ENCODE measurements at regions not wholly inside any gene's neighbourhood (a gene's known extent, or its start where the extent isn't known, plus 50 kb on each side); places are given as distances from the start of the nearest gene placed in this dataset.

DNA sequence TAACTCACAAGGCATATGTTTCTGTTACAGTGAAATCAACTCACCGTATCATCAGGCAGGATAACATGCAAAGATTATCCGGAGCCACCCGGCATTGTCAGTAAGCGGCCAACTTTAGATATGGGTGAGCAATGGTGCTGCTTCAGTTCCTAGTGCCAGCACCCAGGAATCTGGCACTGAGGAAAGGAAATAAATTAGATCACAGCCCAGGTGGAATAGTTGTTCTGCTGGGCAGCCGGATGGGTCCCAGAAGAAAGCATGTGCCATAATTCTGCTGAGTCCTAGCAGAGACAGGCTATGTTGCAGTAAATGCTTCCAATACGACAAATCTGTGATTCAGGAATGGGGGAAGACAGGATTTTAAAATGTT, 183.6 kb upstream of the SPTLC3 start:
- Mint-ChIP-seq H3K36me3 (no peaks in the 10 kb centered on the region), H3K4me1 (no peaks in the 10 kb centered on the region), H3K27ac (no peak overlapping the region), H3K27me3 (ENCODE audit: low read depth in 3 of 3) (no peaks in the 10 kb centered on the region), H3K4me3 (no peak overlapping the region), H3K9me3 (peaks cover 0 to 7% (median 3%) of the 10 kb centered on the region in 7 donors)
- TF ChIP-seq, protein P1, sequence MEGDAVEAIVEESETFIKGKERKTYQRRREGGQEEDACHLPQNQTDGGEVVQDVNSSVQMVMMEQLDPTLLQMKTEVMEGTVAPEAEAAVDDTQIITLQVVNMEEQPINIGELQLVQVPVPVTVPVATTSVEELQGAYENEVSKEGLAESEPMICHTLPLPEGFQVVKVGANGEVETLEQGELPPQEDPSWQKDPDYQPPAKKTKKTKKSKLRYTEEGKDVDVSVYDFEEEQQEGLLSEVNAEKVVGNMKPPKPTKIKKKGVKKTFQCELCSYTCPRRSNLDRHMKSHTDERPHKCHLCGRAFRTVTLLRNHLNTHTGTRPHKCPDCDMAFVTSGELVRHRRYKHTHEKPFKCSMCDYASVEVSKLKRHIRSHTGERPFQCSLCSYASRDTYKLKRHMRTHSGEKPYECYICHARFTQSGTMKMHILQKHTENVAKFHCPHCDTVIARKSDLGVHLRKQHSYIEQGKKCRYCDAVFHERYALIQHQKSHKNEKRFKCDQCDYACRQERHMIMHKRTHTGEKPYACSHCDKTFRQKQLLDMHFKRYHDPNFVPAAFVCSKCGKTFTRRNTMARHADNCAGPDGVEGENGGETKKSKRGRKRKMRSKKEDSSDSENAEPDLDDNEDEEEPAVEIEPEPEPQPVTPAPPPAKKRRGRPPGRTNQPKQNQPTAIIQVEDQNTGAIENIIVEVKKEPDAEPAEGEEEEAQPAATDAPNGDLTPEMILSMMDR (IDR thresholded peaks at IDR 0.05): no peak
- Histone ChIP-seq H3K27me3 (ENCODE audit: control insufficient read depth in 2 of 2, insufficient read depth in 2 of 2, low read length in 2 of 2) (no peaks in the 10 kb centered on the region), H3K4me2 (replicated peaks; ENCODE audit: extremely low read depth, low read length, poor library complexity, severe bottlenecking) (no peak overlapping the region), H3K79me2 (ENCODE audit: insufficient read depth, low read length) (no peaks in the 10 kb centered on the region), H3K4me3 (replicated peaks in 1 of 3; ENCODE audit: low read depth in 2 of 3, low read length in 3 of 3) (no peak overlapping the region), H3K9ac (ENCODE audit: insufficient read depth, low read length, poor library complexity, severe bottlenecking) (no peak overlapping the region), H2AFZ (ENCODE audit: insufficient read depth, low read depth, low read length, poor library complexity, severe bottlenecking) (no peak overlapping the region), H4K20me1 (ENCODE audit: insufficient read depth, low read length) (no peaks in the 10 kb centered on the region), H3K27ac (ENCODE audit: low read depth in 1 of 2, low read length in 2 of 2) (no peak overlapping the region), H3K9me3 (replicated peaks in 1 of 2; ENCODE audit: control insufficient read depth in 1 of 2, insufficient read depth in 1 of 2, low read length in 2 of 2) (peaks cover 0 to 3% of the 10 kb centered on the region in 2 donors), H3K36me3 (replicated peaks in 1 of 2; ENCODE audit: control insufficient read depth in 1 of 2, insufficient read depth in 2 of 2, low read length in 2 of 2) (no peaks in the 10 kb centered on the region), H3K4me1 (ENCODE audit: control insufficient read depth in 1 of 2, insufficient read depth in 2 of 2, low read length in 2 of 2) (no peaks in the 10 kb centered on the region)
- WGBS (ENCODE audit: insufficient coverage): 95% methylated on average over 5 of the region's 6 CpGs
- no peak for DNase-seq
- intact Hi-C loops (cut with micrococcal nuclease): no loop called here

DNA sequence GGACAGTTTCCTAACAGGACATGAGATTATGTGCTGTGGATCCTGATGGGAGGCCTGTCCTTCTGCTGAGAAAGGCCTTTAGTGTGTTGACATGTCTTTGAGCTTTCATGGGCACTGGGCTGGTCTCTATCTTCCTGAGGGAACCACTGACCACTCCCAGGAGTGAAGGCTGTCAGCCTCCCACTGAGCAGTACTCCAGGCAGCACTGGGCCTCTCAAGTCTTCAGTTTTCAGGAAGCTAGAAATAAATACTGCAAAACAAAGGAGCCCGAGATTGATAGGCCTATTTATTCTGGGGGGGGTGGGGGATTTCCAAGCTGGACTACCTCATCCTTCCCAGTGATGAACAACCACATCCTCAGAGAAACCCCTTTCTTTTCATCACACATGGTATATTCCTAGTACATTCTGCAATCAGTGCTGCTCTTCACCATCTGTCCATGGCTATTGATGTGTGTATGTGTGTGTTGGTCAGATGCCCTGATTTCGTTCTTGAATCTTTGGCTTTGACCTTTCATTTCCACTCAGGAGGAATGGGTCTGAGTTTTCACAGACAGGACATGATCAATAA, 180.9 kb upstream of the SPTLC3 start:
- no peaks in the 10 kb centered on the region for H3K4me1 ChIP-seq (ENCODE audit: control insufficient read depth in 1 of 2, insufficient read depth in 2 of 2, low read length in 2 of 2)
- no peak overlapping the region for H3K4me3 ChIP-seq (replicated peaks in 1 of 3; ENCODE audit: low read depth in 2 of 3, low read length in 3 of 3)
- H3K4me2 ChIP-seq (replicated peaks; ENCODE audit: extremely low read depth, low read length, poor library complexity, severe bottlenecking): no peak overlapping the region
- Mint-ChIP-seq H3K27ac (no peak overlapping the region), H3K4me1 (no peaks in the 10 kb centered on the region), H3K9me3 (peaks cover 0 to 7% (median 3%) of the 10 kb centered on the region in 7 donors), H3K27me3 (ENCODE audit: low read depth in 3 of 3) (no peaks in the 10 kb centered on the region), H3K4me3 (no peak overlapping the region), H3K36me3 (no peaks in the 10 kb centered on the region)
- H2AFZ ChIP-seq (ENCODE audit: insufficient read depth, low read depth, low read length, poor library complexity, severe bottlenecking): no peak overlapping the region
- H3K27ac ChIP-seq (ENCODE audit: low read depth in 1 of 2, low read length in 2 of 2): no peak overlapping the region
- TF ChIP-seq, protein P1 (IDR thresholded peaks at IDR 0.05): no peak
- WGBS (ENCODE audit: insufficient coverage): no CpG with 5 or more reads among the region's 2 CpGs
- no peaks in the 10 kb centered on the region for H3K27me3 ChIP-seq (ENCODE audit: control insufficient read depth in 2 of 2, insufficient read depth in 2 of 2, low read length in 2 of 2)
- H3K9me3 ChIP-seq (replicated peaks in 1 of 2; ENCODE audit: control insufficient read depth in 1 of 2, insufficient read depth in 1 of 2, low read length in 2 of 2): peaks cover 0 to 3% of the 10 kb centered on the region in 2 donors
- no peaks in the 10 kb centered on the region for H4K20me1 ChIP-seq (ENCODE audit: insufficient read depth, low read length)
- intact Hi-C loops (cut with micrococcal nuclease): no loop called here
- no peaks in the 10 kb centered on the region for H3K36me3 ChIP-seq (replicated peaks in 1 of 2; ENCODE audit: control insufficient read depth in 1 of 2, insufficient read depth in 2 of 2, low read length in 2 of 2)
- no peaks in the 10 kb centered on the region for H3K79me2 ChIP-seq (ENCODE audit: insufficient read depth, low read length)
- no peak for DNase-seq
- no peak overlapping the region for H3K9ac ChIP-seq (ENCODE audit: insufficient read depth, low read length, poor library complexity, severe bottlenecking)

All from CD14-positive monocyte (primary cell).